HG02798 (cell line): ENCODE measurements at regions not wholly inside any gene's neighbourhood (a gene's known extent, or its start where the extent isn't known, plus 50 kb on each side); places are given as distances from the start of the nearest gene placed in this dataset.

Experiments used
- ATAC-seq: cut with Tn5 transposase; IDR thresholded peaks from one replicate; pipeline ENCODE4 v1.9.1; 2021; ENCODE audit warnings: mild to moderate bottlenecking; ENCODE audit not compliant: unreplicated experiment, poor library complexity

DNA sequence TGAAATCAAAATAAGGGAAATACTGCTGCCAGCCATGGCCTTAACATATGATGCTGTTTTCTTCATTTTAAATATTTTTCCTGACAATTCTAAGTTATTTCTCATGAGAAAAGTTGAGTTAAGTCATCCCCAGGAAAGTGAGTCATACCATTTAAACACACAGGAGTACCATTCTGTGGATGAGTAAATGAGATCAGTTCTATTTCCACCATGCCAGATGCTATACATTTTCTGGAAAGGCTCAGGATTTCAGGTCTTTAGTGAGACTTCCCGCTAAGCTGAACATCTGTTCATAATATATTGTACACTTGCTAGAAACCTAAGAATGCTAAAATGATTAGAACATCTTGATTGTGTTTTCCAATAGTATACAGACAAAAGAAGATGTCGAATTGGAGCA, 256.2 kb upstream of the MANEA start:
- ATAC-seq: no peak

DNA sequence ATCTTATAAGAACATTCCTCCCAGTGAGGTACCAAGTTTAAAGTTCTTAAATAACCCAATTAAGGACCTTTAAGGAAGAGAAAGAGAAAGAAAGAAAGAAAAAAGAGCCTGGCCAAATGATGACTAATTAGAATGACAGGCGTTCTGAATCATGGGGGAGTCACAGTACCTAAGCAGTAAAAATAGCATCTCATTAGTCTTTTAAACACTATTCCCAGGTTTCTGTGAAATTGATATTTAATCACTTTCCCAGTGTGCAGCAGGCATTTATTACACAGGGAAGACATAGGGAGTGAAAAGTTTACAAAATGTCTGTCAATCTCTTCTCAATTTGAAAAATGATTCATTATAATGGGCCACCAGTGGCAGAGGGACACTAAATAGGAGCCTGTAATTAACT, 251.4 kb upstream of the MANEA start:
- ATAC-seq: no peak

DNA sequence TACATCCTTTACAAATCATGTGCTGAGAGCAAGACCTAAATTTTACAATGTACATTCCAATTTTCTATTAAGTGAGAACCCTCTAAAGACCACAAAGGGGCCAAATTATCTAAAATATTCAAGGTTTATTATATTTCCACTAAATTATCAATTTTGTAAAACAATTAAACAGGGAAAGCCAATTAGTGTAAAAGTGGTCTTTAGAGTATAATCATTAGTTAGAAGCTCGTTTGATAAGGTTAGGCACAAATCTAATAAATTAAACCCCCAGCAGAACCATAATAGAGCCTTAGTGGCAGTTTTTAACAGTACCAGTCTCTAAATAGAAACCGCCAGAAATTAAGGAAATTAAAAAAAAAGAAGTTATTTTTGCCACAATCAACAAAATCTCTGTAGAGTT, 249.1 kb upstream of the MANEA start:
- ATAC-seq: no peak

DNA sequence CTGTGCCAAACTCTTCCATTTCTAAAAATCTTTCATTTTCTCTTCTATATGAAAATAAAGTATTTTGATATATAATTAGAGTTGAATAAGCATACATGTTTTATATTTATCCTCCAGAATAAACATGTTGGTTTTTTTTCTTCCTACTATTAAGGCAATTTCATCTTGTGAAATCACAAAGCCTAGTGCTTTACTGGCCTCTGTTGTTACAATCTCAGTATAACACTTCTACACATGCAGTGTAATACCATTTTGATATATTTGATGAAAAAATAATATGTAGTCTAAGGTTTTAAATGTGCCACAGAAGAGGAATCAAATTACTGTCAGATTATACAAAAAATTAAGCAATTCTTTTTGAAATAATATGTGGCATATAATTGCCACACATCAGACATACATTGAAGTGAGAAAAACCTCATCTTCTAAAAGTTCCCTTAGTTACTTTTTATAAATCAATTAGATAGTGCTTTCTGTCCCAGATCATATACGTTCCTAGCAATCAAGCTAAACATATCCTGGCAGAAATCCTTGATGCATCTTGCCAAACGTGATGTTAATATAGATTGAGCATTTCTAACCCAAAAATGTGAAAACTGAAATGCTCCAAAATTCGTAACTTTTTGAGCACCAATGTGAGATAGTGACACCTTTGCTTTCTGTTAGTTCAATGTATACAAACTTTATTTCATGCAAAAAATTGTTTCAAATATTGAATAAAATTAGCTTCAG, 225.1 kb upstream of the MANEA start:
- no peak for ATAC-seq

DNA sequence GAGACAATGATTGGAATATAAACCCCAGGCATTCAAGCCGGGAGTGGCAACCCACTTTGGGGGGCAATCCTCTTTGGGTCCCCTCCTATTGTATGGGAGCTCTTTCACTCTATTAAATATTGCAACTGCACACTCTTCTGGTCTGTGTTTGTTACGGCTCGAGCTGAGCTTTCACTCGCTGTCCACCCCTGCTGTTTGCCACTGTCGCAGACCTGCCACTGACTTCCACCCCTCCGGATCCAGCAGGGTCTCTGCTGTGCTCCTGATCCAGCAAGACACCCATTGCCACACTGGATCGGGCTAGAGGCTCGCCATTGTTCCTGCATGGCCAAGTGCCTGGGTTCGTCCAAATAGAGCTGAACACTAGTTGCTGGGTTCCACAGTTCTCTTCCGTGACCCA, 222.8 kb upstream of the MANEA start:
- no peak for ATAC-seq

DNA sequence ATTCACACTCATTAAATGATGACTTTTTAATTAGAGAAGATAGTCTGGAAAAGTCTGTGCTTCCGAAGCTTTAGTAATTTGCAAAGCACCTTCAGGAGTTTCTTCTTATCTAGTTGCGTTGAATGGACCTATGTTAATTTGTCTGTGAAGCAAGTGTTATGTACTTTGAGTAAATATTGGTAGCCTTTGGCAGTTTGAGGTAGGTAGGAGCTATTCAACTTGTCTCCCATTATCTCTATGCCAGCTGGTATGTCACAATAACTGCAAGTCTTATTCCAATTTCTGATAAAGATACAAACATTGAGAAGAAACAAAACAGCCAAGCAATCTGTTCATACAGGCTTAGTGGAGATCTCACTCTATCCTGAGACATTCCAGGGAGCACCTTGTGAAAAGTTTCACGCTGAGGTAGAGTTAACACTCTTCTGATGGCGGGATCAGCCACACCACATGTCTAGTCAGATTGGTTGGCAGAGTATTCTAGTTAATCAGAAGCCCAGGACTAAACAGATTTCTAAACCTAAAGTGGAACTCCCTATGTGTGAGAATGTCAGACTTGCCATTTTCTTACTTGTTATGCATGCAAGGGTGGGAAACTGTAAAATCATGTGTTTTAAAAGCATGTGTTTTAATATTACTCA, 219.8 kb upstream of the MANEA start:
- ATAC-seq: no peak

DNA sequence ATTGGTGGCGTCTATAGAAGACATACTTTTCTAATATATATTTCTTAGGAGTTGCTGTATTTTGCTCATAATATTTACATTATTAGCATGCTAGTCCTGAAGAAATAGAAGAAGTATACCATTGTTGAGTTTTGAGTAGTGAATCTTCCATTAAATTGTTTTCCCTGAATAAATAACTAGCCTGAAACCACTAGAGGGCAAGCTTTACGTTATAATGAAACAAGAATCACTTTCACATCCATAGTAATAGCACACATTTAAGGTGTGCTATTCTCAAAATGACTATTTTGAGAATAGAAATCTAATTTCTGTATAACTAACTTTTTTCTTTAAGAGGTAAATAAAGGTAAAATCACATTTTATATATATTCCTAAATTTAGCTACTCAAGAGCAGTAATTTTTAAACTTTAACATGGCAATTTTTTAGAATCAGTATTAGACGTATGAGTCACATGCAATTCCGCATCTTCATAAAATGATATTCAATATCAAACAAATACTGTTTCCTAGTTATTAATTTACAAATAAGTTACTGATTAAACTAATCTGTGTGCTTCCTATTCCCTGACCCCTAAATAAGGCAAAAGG, 213.2 kb upstream of the MANEA start:
- ATAC-seq: peak; percentile 76

DNA sequence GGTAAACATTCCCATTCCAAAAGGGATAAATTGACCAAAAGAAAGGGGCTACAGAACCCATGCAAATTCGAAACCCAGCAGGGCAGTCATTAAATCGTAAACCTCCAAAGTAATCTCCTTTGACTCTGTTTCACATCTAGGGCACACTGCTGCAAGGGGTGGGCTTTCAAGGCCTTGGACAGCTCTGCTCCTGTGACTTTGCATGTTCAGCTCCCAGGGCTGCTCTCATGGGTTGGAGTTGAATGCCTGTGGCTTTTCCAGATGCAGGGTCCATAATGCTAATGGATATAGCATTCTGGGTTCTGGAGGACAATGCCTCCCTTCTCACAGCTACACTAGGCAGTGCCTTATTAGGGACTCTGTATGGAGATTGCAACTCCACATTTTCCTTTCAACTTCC, 211.9 kb upstream of the MANEA start:
- no peak for ATAC-seq

DNA sequence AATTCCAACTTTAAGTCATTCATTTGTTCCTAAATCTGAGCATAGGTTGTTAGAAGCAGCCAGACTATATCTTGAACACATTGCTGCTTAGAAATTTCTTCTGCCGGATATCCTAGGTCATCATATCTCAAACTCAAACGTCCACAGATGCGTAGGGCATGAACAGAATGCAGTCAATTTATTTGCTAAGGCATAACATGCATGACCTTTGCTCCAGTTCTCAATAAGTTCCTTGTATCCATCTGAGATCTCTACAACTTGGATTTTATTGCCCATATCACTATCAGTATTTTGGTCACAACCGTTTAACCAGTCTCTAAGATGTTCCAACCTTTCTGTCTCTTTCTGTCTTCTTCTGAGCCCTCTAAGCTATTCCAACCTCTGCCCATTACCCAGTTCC, 210.9 kb upstream of the MANEA start:
- no peak for ATAC-seq

DNA sequence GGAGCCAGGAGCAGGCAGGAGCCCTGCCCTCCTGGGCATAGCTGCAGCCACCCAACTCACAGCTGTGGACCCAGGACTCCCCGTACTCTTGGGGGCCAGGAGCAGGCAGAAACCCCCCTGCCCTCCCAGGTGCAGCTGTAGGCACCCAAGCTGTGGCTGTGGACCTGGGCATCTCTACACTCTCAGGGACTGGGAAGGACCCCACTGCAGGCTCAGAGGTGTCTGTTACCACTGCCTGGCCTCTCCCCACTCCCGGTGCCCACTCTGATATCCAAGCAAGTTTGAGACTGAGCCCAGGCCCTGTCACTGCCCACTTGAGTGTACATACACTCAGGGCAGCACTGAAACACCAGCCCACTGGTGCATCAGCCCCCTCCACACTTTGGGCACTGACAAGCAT, 193.5 kb upstream of the MANEA start:
- ATAC-seq: no peak

DNA sequence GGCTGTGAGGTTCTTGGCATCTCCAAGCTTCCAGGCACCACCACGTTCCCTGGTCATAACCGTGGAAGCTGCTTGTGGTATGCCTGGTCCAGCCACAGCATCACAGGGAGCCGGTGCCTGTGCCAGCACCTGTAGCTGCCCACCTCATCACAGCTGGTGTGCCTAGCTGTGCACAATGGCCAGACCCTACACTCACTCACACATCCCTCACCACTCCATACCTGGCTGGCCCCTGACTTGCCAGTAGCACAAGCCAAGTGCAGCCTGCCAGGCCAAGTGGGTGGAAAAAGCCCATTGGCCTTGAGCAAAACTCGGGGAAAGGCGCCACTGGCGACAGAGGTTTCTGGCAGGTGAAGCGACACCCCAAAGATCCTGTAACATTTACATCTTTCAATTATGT, 192.3 kb upstream of the MANEA start:
- no peak for ATAC-seq

DNA sequence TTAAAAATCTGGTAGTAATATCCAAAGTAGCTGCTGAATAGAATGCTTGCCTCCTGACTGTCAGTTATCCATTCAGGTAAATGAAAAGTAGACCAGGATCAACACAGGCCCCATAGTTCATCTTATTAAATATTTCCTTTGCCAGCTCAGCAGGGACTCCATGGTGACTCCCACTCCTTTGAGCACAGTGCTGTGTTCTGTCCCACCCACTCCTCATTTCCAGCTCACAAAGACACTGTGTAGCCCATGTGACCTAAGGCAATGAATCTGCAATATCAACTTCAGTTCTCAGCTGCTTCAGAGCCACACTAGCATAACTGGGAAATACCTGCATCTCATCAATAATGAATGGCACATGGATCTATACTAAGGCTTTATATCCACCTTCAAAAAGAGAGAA, 189.5 kb upstream of the MANEA start:
- ATAC-seq: no peak

DNA sequence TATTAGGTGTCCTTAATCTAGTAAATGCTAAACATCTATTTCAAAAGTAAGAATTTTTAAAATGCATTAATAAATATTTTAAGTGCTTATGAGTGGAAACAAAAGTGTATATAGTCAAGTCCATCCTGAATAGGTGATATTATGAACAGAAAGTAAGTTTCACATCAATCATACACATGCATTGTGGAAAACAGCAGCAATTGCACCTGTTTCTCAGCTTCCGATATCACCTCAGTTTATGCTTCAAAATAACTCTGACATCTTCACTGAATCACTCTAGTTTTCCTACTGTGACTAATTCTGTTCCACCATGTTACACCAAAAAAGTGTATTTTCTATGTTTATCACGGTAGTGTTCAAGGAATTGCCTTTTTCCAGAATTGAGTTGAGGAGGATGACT, 172.6 kb upstream of the MANEA start:
- ATAC-seq: no peak

DNA sequence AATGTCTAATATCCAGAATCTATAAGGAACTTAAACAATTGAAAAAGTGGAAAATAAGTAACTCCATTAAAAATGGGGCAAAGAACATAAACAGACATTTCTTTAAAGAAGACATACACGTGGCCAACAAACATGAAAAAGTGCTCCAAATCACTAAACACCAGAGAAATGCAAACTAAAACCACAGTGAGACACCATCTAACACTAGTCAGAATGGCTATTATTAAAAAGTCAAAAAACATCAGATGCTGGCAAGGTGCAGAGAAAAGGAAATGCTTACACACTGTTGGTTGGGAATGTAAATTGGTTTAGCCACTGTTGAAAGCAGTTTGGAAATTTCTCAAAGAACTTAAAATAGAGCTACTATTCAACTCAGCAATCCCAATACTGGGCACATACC, 169.2 kb upstream of the MANEA start:
- ATAC-seq: no peak

DNA sequence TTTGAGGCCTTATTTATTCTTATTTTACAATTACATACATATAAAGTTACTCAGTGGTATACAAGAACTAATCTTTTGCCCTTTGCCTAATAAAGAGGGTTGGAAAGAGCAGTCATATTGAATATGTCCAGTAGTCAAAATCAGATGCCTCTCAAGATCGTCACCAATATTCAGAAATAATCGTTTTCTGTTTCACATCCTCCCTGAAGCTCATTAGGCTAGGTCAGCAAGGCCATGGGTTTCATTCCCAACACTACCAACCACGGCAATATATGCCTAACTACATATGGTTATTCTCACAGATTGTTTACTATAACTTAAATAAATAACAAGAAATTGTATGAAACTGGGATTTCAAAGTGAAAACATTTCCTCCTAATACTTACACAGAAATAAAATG, 167.2 kb upstream of the MANEA start:
- no peak for ATAC-seq

DNA sequence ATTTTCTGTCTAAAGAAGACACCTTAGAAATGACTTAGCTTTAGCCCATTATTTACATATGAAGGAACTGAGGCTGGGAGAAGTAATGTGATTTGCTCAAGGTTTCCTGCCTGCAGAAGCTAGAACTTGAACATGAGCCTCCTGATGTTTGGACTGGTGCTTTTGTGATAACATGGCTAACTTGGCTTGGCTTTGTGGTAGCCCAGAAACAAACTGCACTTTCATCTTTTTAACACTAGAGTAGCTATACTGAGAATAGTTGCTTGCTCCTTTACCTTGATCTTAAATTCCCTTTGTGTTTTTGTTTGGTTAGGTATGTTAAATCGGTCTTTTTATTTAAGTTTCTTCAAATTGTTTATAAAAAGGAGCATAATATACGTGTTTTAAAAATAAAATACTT, 163.5 kb upstream of the MANEA start:
- no peak for ATAC-seq

DNA sequence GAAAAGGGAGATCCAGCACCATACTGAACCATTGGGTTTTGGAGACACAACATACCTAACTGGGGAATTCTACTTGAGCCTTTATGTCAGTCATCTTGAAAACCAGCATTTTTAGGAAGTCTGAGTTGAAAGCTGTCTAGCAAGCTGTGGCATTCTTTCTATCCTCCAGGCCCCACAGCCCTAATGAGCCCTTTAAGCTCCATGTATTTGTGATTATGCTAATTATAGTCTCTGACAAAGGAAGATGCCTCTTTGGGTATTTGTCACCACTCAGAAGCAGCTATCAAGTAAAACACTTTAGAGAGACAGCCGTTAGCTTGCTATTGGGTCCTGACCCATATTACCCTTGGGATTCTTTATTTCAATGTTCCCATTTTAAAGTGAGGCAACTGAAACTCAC, 159.5 kb upstream of the MANEA start:
- no peak for ATAC-seq

DNA sequence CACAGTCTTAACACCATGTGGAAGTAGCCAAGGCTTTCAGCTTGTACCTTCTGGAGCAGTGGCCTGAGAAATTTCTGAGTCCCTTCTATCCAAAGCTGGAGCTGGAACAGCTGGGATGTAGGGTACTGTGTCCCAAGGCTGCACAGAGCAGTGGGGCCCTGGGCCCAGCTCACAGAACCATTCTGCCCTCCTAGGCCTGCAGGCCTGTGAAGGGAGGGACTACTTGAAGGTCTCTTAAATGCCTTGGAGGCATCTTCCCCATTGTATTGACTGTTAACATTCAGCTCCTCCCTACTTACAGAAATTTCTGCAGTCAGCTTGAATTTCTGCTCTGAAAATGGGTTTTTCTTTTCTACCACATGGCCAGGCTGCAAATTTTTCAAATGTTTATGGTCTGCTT, 156.5 kb upstream of the MANEA start:
- ATAC-seq: no peak

DNA sequence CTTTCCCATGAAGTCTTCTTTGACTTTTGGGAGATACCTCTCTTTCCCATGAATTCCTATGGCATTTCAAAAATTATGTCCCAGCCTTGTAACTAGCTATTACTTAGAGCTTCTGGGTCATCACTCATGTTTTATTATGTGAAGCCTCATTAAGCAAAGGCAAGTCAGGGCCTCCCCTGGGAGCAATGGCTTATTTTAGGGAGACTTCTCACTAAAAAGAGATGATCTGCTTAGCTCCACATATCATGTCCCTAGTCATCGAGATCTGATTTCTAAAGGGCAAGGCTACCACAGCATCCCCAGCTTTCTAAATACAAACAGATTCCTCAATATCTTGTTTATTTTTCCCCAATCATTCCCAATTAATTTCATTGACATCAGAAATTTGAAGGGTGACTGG, 154.0 kb upstream of the MANEA start:
- no peak for ATAC-seq

DNA sequence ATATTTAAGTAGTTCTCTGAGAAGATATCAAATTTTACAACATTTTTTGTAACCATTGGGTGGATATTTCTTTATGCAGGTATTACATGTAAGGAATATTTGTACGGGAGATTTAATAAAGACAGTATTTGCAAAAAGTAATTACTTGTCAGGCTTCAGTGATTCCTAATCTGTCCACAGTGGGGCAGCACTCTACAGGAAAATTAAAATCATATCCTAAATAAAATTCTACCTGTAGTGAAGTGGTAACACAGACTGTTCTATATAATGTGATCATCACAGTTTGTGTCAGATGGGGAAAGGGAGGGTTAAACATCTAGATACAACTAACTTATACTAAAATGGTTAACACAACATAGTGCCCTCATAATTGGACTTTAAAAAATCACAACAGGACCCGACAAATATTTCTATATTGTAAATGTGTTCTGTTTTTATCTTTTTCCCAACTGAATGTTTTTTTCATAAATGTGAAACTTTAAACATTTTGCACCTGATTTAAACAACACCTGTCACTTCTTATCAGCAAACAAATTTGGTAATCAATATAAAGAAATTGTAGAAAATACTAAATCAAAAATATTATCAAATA, 145.6 kb upstream of the MANEA start:
- no peak for ATAC-seq

DNA sequence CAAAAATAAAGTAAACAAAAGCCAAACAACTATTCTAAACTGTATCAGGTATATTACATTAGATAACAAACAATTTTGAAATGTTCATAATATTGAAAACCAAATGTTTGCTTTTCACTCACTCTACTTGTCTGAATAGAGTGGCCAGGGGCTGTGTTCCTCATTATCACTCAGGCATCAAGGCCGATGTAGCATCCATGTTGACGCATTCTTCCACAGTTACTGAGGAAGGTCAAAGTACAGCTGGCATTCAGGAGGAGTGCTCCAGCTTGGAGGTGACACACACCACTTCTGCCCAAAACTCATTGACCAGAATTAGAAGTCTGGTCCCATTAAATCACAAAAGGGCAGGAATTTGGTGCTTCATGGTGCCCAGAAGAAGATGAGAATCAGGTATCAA, 137.6 kb upstream of the MANEA start:
- ATAC-seq: no peak

DNA sequence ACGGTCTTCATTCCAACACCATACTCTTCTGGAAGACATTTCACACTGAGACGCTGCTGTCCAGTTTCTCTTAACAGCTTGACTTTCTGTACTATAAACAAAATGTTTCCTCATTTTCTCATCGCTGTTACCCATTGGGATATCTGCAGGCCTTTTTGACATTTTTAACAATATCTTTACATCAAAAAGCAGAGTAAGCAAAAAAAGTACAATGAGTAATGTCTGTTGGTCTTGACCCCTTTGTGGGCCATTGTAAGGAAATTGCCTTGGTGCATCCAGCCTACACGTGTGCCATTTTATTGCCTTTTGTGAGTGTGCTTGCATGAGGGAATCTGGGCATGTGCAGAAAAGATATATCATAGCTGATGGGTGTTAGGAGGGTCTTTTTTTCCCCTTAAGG, 129.1 kb upstream of the MANEA start:
- ATAC-seq: no peak
